ENCODE measurements at regions not wholly inside any gene's neighbourhood (a gene's known extent, or its start where the extent isn't known, plus 50 kb on each side); places are given as distances from the start of the nearest gene placed in this dataset.

- no peak overlapping the region for H3K4me3 ChIP-seq (ENCODE audit: low read length)
- no peak for TF ChIP-seq CTCF (conservative IDR thresholded peaks at IDR 0.05; ENCODE audit: low read length)
- DNase-seq (ENCODE audit: low read depth): no peak
Observed at GRCh38 chr4:178349601-178350000, 907.4 kb upstream of the AGA start.

GRCh38 chr4:178351185-178351584, 908.9 kb upstream of the AGA start:
- H3K4me3 ChIP-seq (ENCODE audit: low read length): no peak overlapping the region
- no peak for TF ChIP-seq CTCF (conservative IDR thresholded peaks at IDR 0.05; ENCODE audit: low read length)
- no peak for DNase-seq (ENCODE audit: low read depth)

- no peak for DNase-seq (ENCODE audit: low read depth)
Observed at GRCh38 chr4:178356725-178357124, 914.5 kb upstream of the AGA start.

GRCh38 chr4:178385481-178385880, 943.2 kb upstream of the AGA start:
- no peak for DNase-seq (ENCODE audit: low read depth)
- no peak overlapping the region for H3K4me3 ChIP-seq (ENCODE audit: low read length)
- TF ChIP-seq CTCF (conservative IDR thresholded peaks at IDR 0.05; ENCODE audit: low read length): no peak

More at GRCh38 chr4:178356725-178357124, 914.5 kb upstream of the AGA start:
- H3K4me3 ChIP-seq (ENCODE audit: low read length): no peak overlapping the region
- TF ChIP-seq CTCF (conservative IDR thresholded peaks at IDR 0.05; ENCODE audit: low read length): no peak

GRCh38 chr4:178387756-178388155, 945.5 kb upstream of the AGA start:
- no peak for DNase-seq (ENCODE audit: low read depth)
- H3K4me3 ChIP-seq (ENCODE audit: low read length): no peak overlapping the region
- TF ChIP-seq CTCF (conservative IDR thresholded peaks at IDR 0.05; ENCODE audit: low read length): no peak

- no peak overlapping the region for H3K4me3 ChIP-seq (ENCODE audit: low read length)
- TF ChIP-seq CTCF (conservative IDR thresholded peaks at IDR 0.05; ENCODE audit: low read length): no peak
- DNase-seq (ENCODE audit: low read depth): no peak
Observed at GRCh38 chr4:178395798-178396197, 953.6 kb upstream of the AGA start.

- no peak for DNase-seq (ENCODE audit: low read depth)
- no peak for TF ChIP-seq CTCF (conservative IDR thresholded peaks at IDR 0.05; ENCODE audit: low read length)
- no peak overlapping the region for H3K4me3 ChIP-seq (ENCODE audit: low read length)
Observed at GRCh38 chr4:178412455-178412854, 970.2 kb upstream of the AGA start.
